ENCODE measurements at regions not wholly inside any gene's neighbourhood (a gene's known extent, or its start where the extent isn't known, plus 50 kb on each side); places are given as distances from the start of the nearest gene placed in this dataset.
A peak's percentile ranks its signal among the peaks of the same experiment; 100 is the strongest.

DNA sequence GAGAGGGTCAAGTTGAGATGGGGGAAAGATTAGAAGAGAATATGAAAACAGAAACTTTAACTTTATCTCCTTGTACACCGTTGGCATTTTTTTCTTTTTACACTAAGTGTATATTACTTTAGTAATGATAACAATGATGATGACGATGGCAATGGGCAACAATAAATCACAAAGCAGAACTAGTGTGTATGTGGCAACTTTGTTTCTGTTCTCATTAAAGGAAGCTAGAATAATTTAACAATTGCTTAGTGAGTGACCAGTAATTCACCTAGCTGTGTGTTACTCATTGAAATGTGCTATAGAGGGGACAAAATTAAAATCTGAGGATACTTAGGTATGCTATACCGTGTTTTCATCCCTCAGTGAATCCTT is 318.5 kb upstream of the TBL1XR1 start:
- no peaks in the 10 kb centered on the region for H3K36me3 ChIP-seq (ENCODE audit: control insufficient read depth, insufficient read depth, low read length)
- no peak for DNase-seq (ENCODE audit: low read depth)
- no peak for FAIRE-seq
- H3K4me3 ChIP-seq (ENCODE audit: low read depth, low read length): no peak overlapping the region
- TF ChIP-seq, protein P1, sequence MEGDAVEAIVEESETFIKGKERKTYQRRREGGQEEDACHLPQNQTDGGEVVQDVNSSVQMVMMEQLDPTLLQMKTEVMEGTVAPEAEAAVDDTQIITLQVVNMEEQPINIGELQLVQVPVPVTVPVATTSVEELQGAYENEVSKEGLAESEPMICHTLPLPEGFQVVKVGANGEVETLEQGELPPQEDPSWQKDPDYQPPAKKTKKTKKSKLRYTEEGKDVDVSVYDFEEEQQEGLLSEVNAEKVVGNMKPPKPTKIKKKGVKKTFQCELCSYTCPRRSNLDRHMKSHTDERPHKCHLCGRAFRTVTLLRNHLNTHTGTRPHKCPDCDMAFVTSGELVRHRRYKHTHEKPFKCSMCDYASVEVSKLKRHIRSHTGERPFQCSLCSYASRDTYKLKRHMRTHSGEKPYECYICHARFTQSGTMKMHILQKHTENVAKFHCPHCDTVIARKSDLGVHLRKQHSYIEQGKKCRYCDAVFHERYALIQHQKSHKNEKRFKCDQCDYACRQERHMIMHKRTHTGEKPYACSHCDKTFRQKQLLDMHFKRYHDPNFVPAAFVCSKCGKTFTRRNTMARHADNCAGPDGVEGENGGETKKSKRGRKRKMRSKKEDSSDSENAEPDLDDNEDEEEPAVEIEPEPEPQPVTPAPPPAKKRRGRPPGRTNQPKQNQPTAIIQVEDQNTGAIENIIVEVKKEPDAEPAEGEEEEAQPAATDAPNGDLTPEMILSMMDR (IDR thresholded peaks at IDR 0.05; ENCODE audit: insufficient read depth, low read length, severe bottlenecking): no peak
- H3K27me3 ChIP-seq (ENCODE audit: control insufficient read depth, insufficient read depth, low read length): no peaks in the 10 kb centered on the region

DNA sequence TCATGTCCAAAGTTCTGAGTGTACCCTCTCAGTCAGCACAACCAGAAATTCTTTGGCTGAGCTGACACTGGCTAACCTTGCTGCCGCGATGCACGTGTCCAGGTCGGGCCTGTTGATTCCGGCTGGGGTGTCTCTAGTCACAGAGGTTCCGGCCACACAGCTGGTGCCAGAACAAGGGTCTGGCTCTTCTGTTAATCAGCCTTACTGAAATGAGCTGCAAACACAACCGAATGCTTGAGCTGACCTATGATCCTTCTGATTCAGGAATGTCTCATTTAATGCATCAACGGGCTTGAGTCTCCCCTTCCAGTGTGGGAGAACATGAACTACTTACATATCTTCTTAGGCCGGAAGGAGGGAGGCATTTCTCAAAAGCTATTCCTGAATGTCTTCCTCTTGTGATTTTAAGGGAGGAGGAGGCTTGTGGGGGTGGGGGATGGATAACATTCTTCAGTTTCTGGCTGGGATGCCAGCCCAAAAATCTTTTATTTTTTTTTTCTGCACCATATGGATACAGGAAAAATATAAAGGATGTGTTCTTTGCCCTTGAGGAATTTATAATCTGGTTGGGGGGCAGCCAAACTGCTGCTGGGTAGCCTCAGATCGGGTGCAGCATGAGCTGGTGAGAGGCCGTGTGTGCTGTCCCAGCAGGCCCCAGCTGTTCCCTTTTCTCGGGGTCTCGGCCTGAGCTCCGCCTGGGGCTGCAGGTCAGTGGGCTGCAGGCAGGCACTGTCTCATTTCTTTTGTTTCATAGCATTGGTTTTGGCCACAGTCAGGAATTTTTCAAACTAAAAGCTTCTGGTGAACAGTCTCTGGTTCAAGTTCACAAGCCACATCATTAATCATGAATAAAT is 319.1 kb upstream of the TBL1XR1 start:
- peak; percentile 15 for DNase-seq (ENCODE audit: low read depth)
- H3K36me3 ChIP-seq (ENCODE audit: control insufficient read depth, insufficient read depth, low read length): no peaks in the 10 kb centered on the region
- no peak for FAIRE-seq
- H3K4me3 ChIP-seq (ENCODE audit: low read depth, low read length): no peak overlapping the region
- no peaks in the 10 kb centered on the region for H3K27me3 ChIP-seq (ENCODE audit: control insufficient read depth, insufficient read depth, low read length)
- TF ChIP-seq, protein P1 (IDR thresholded peaks at IDR 0.05; ENCODE audit: insufficient read depth, low read length, severe bottlenecking): no peak

DNA sequence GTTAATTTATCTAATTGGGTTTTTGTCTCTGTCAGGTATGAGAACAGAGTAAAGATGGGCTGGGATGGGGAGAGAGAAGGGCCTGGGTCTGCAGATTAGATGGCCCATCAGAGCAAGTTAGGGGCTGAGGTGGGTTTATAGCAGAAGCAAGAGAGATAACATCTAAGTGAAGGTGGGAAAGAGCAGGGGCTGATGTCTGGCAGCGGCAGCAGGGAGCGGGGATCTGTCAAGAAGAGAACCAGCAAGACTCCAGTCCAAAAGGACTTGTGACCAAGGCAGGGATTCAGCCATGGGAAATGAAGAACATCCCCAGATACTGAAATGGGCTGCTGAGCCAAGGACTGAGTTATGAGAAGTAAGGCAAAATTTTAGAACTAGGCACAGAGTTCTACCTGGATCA is 320.6 kb upstream of the TBL1XR1 start:
- DNase-seq (ENCODE audit: low read depth) (no peak), FAIRE-seq (no peak)
- H3K27me3 ChIP-seq (ENCODE audit: control insufficient read depth, insufficient read depth, low read length): no peaks in the 10 kb centered on the region
- TF ChIP-seq, protein P1 (IDR thresholded peaks at IDR 0.05; ENCODE audit: insufficient read depth, low read length, severe bottlenecking): no peak
- no peak overlapping the region for H3K4me3 ChIP-seq (ENCODE audit: low read depth, low read length)
- no peaks in the 10 kb centered on the region for H3K36me3 ChIP-seq (ENCODE audit: control insufficient read depth, insufficient read depth, low read length)

DNA sequence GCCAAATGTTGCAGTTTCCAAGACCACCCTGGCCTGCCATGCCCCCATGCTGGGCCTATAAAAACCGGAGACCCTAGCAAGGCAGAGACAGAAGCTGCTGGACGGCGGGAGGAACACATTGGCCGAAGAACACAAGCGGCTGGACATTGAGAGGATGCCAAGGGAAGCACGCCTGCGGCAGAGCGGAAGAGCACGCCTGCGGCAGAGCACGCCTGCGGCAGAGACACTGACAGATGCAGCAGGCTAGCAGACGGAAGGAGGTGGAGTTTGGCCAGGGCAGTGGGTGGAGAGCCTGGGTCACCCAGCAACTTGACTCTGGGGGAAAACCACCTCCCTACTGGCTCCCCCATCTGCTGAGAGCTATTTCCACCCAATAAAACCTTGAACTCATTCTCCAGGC is 322.3 kb upstream of the TBL1XR1 start:
- FAIRE-seq (no peak), DNase-seq (ENCODE audit: low read depth) (no peak)
- Histone ChIP-seq H3K36me3 (ENCODE audit: control insufficient read depth, insufficient read depth, low read length) (no peaks in the 10 kb centered on the region), H3K4me3 (ENCODE audit: low read depth, low read length) (no peak overlapping the region), H3K27me3 (ENCODE audit: control insufficient read depth, insufficient read depth, low read length) (no peaks in the 10 kb centered on the region)
- TF ChIP-seq, protein P1 (IDR thresholded peaks at IDR 0.05; ENCODE audit: insufficient read depth, low read length, severe bottlenecking): no peak

DNA sequence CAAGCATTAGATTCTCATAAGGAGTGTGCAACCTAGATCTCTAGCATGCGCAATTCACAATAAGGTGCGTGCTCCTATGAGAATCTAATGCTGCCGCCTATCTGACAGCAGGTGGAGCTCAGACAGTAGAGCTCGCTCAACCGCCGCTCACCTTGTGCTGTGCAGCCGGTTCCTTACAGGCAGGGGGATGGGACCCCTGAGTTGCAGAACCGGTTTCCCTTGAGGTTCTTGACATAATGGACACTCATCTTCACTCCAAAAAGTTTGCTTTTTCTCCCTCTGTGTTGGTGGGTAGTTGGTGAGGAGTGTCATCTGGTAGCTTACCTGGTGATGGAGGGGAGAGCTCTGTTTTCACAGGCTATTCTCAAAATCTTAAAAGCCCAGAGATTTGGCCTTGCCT is 324.0 kb upstream of the TBL1XR1 start:
- Histone ChIP-seq H3K4me3 (ENCODE audit: low read depth, low read length) (no peak overlapping the region), H3K27me3 (ENCODE audit: control insufficient read depth, insufficient read depth, low read length) (no peaks in the 10 kb centered on the region), H3K36me3 (ENCODE audit: control insufficient read depth, insufficient read depth, low read length) (no peaks in the 10 kb centered on the region)
- FAIRE-seq (no peak), DNase-seq (ENCODE audit: low read depth) (peak; percentile 83)
- TF ChIP-seq, protein P1 (IDR thresholded peaks at IDR 0.05; ENCODE audit: insufficient read depth, low read length, severe bottlenecking): peak; percentile 70

DNA sequence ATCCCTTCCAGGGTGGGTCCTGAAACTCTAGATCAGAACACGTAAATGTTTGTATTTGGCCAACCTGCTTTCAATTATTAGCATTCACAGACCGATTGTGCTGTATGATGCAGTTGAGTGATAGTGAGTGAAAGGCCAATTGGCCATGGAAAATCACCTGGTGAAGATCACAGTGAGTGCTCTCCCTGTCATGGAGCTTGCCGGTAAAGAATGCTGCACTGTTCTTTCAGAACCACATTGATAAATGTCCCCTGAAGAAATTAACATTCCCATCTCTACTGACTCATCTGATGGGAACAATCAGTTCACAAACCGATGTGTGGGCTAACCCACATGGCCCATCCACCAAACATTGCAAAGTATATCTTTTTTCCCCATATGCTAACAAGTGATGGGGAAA is 324.8 kb upstream of the TBL1XR1 start:
- no peaks in the 10 kb centered on the region for H3K36me3 ChIP-seq (ENCODE audit: control insufficient read depth, insufficient read depth, low read length)
- no peak overlapping the region for H3K4me3 ChIP-seq (ENCODE audit: low read depth, low read length)
- TF ChIP-seq, protein P1 (IDR thresholded peaks at IDR 0.05; ENCODE audit: insufficient read depth, low read length, severe bottlenecking): no peak
- FAIRE-seq: no peak
- no peak for DNase-seq (ENCODE audit: low read depth)
- H3K27me3 ChIP-seq (ENCODE audit: control insufficient read depth, insufficient read depth, low read length): no peaks in the 10 kb centered on the region
